ENCODE measurements at regions not wholly inside any gene's neighbourhood (a gene's known extent, or its start where the extent isn't known, plus 50 kb on each side); places are given as distances from the start of the nearest gene placed in this dataset.

- TF ChIP-seq CTCF (IDR thresholded peaks at IDR 0.05; ENCODE audit: extremely low read depth in 1 of 2, insufficient read depth in 1 of 2, low read depth in 1 of 2, low read length in 2 of 2) (no peak), POLR2A (IDR thresholded peaks at IDR 0.05; ENCODE audit: low read depth, low read length) (no peak), GATA2 (IDR thresholded peaks at IDR 0.05; ENCODE audit: insufficient read depth, insufficient read length, low read depth, low read length) (no peak), POLR2AphosphoS5 (IDR thresholded peaks at IDR 0.05; ENCODE audit: insufficient read depth, low read depth, low read length) (no peak), EZH2 (IDR thresholded peaks at IDR 0.05; ENCODE audit: borderline replicate concordance, low read depth, low read length, severe bottlenecking) (no peak), MAX (IDR thresholded peaks at IDR 0.05; ENCODE audit: insufficient read depth, insufficient read length) (no peak), JUN (IDR thresholded peaks at IDR 0.05; ENCODE audit: borderline replicate concordance, insufficient read depth, insufficient read length, low read depth) (no peak)
Measured at GRCh38 chr4:4709736-4710135, 149.7 kb upstream of the MSX1 start.

Data from endothelial cell of umbilical vein (primary cell).